CD4-positive, alpha-beta T cell (primary cell): ENCODE measurements at regions not wholly inside any gene's neighbourhood (a gene's known extent, or its start where the extent isn't known, plus 50 kb on each side); places are given as distances from the start of the nearest gene placed in this dataset.

Source experiments
- ATAC-seq: fragments of 200-7000 bp; cut with Tn5 transposase; one replicate; pipeline ENCODE4 v1.10.0; 2022; ENCODE audit warnings: mild to moderate bottlenecking; ENCODE audit not compliant: poor library complexity
- CTCF ChIA-PET: fragments of 350-600 bp; sonication (Branson Sonifier 250); formaldehyde crosslinking; loops from one replicate; lab custom pipeline; 2021; ENCODE audit warnings: antibody characterized with exemption, inconsistent platforms; lab: Charles Lee
- POLR2A ChIA-PET: fragments of 350-600 bp; sonication (Branson Sonifier 250); formaldehyde crosslinking; loops from one replicate; lab custom pipeline; 2021; ENCODE audit warnings: antibody characterized with exemption, inconsistent platforms; lab: Charles Lee
- DNase-seq, 14 experiments: peaks; one replicate each; pipeline ENCODE4 v3.0.0-alpha.2; 2013 to 2020; ENCODE audit warnings: mixed read lengths in 2 of 14
- H3K27ac ChIP-seq, 2 donors: one replicate each; pipeline versions ENCODE4 v1.5.1 to v1.7.0; 2013; ENCODE audit warnings: low read length in 2 of 2, low read depth in 1 of 2, mild to moderate bottlenecking in 1 of 2
- H3K27me3 ChIP-seq, 2 experiments: 1 replicate in 1 of 2; 2 replicates in 1 of 2; pipeline versions ENCODE4 v1.6.1 to v1.7.0; 2013; ENCODE audit warnings: low read length in 2 of 2, control low read depth in 1 of 2, mild to moderate bottlenecking in 1 of 2, moderate library complexity in 1 of 2; ENCODE audit not compliant: insufficient read depth in 2 of 2, control insufficient read depth in 1 of 2
- H3K36me3 ChIP-seq: one replicate; pipeline ENCODE4 v1.6.1; 2013; ENCODE audit warnings: low read length, control low read depth; ENCODE audit not compliant: insufficient read depth
- H3K4me1 ChIP-seq: one replicate; pipeline ENCODE4 v1.6.1; 2013; ENCODE audit warnings: low read length, control low read depth; ENCODE audit not compliant: insufficient read depth
- H3K4me3 ChIP-seq: one replicate; pipeline ENCODE4 v1.5.1; 2013; ENCODE audit warnings: mild to moderate bottlenecking, low read length, moderate library complexity
- H3K9me3 ChIP-seq, 2 experiments: 1 replicate in 1 of 2; 2 replicates in 1 of 2; pipeline versions ENCODE4 v1.6.1 to v1.7.0; 2013; ENCODE audit warnings: low read length in 2 of 2, mild to moderate bottlenecking in 2 of 2, control low read depth in 1 of 2, moderate library complexity in 1 of 2; ENCODE audit not compliant: control insufficient read depth in 1 of 2, insufficient read depth in 1 of 2
- H3K27ac Mint-ChIP-seq: one replicate; pipeline ENCODE4 v1.8.0; 2020; ENCODE audit warnings: mixed read lengths
- H3K27me3 Mint-ChIP-seq: one replicate; pipeline ENCODE4 v1.8.0; 2021; ENCODE audit warnings: mixed read lengths
- H3K36me3 Mint-ChIP-seq: one replicate; pipeline ENCODE4 v1.8.0; 2021; ENCODE audit warnings: low read depth, mixed read lengths
- H3K4me1 Mint-ChIP-seq: one replicate; pipeline ENCODE4 v1.8.0; 2021; ENCODE audit warnings: low read depth, mixed read lengths
- H3K4me3 Mint-ChIP-seq: one replicate; pipeline ENCODE4 v1.8.0; 2020; ENCODE audit warnings: mild to moderate bottlenecking, mixed read lengths
- H3K9me3 Mint-ChIP-seq: one replicate; pipeline ENCODE4 v1.8.0; 2020; ENCODE audit warnings: mixed read lengths
- intact Hi-C, 2 experiments: fragments of 100-400 bp; cut with DNase I in 1 of 2; cut with micrococcal nuclease in 1 of 2; formaldehyde crosslinking; loops; one replicate each; pipeline versions ENCODE4 v1.15.1 to v1.9.0; 2023 to 2025; cut with DNase I, micrococcal nuclease
- TF ChIP-seq, protein P1 (sequence below): fragments of 200-600 bp; IDR thresholded peaks from one replicate; pipeline ENCODE4 v1.8.0; 2022; ENCODE audit warnings: antibody characterized with exemption, mild to moderate bottlenecking

DNA sequence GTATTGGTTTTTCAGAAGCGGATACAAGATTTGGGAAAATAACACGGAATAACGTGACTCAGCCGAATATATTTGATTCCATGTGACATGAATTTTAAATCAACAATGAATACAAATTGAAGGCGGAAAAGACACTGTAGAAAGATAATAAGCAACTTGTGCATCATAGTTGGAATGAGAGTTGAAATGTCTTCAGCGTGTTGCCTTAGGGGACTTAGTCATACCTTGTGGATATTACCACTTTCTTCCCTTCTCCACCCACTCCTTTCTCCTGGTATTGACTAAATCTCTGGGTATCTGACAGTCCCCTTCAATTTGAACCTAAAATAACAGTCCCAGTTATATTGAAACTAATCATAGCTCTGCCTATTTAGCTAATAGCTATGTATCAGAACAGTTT lies 2373.1 kb upstream of the RAG2 start:
- Histone ChIP-seq H3K36me3 (no peaks in the 10 kb centered on the region), H3K4me1 (no peaks in the 10 kb centered on the region), H3K4me3 (no peak overlapping the region), H3K27ac (no peak overlapping the region), H3K9me3 (peaks cover 0 to 10% of the 10 kb centered on the region in 2 experiments), H3K27me3 (no peaks in the 10 kb centered on the region)
- no peak for DNase-seq
- H3K9me3 Mint-ChIP-seq: peaks cover 2% of the 10 kb centered on the region
- no peak for ATAC-seq
- intact Hi-C loops: no loop called here
- H3K4me3 Mint-ChIP-seq: no peak overlapping the region
- no peak overlapping the region for H3K27ac Mint-ChIP-seq
- POLR2A ChIA-PET: no interaction called here
- no peaks in the 10 kb centered on the region for H3K27me3 Mint-ChIP-seq
- no peaks in the 10 kb centered on the region for H3K36me3 Mint-ChIP-seq
- no peaks in the 10 kb centered on the region for H3K4me1 Mint-ChIP-seq
- CTCF ChIA-PET: no interaction called here
- TF ChIP-seq, protein P1, sequence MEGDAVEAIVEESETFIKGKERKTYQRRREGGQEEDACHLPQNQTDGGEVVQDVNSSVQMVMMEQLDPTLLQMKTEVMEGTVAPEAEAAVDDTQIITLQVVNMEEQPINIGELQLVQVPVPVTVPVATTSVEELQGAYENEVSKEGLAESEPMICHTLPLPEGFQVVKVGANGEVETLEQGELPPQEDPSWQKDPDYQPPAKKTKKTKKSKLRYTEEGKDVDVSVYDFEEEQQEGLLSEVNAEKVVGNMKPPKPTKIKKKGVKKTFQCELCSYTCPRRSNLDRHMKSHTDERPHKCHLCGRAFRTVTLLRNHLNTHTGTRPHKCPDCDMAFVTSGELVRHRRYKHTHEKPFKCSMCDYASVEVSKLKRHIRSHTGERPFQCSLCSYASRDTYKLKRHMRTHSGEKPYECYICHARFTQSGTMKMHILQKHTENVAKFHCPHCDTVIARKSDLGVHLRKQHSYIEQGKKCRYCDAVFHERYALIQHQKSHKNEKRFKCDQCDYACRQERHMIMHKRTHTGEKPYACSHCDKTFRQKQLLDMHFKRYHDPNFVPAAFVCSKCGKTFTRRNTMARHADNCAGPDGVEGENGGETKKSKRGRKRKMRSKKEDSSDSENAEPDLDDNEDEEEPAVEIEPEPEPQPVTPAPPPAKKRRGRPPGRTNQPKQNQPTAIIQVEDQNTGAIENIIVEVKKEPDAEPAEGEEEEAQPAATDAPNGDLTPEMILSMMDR: no peak

DNA sequence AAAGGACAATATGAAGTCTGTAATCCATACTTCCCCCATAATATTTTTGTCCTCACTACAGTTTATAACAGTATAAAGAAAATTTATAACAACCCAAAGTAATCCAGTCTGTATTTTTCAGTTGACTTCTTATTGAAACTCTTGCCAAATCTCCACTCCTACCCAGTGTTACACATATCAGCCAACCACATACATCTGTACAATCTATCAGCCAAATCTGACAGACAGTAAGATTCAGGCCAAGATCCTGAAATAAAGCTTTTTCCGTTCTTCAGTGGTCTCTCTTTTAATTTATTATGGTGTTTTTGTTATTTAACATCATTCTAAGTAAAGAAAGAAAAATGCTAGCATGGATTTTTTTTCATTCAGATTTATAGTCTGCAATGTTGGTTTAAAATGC lies 2370.9 kb upstream of the RAG2 start:
- peaks cover 4% of the 10 kb centered on the region for H3K9me3 Mint-ChIP-seq
- H3K36me3 Mint-ChIP-seq: no peaks in the 10 kb centered on the region
- intact Hi-C loops: no loop called here
- H3K27ac ChIP-seq: no peak overlapping the region
- no peak overlapping the region for H3K4me3 Mint-ChIP-seq
- H3K9me3 ChIP-seq: peaks cover 0 to 10% of the 10 kb centered on the region in 2 experiments
- no peak overlapping the region for H3K4me3 ChIP-seq
- no peak overlapping the region for H3K27ac Mint-ChIP-seq
- H3K36me3 ChIP-seq: no peaks in the 10 kb centered on the region
- TF ChIP-seq, protein P1: no peak
- no peaks in the 10 kb centered on the region for H3K27me3 ChIP-seq
- POLR2A ChIA-PET: no interaction called here
- no peaks in the 10 kb centered on the region for H3K4me1 ChIP-seq
- CTCF ChIA-PET: no interaction called here
- no peaks in the 10 kb centered on the region for H3K27me3 Mint-ChIP-seq
- DNase-seq (no peak), ATAC-seq (no peak)
- H3K4me1 Mint-ChIP-seq: no peaks in the 10 kb centered on the region

DNA sequence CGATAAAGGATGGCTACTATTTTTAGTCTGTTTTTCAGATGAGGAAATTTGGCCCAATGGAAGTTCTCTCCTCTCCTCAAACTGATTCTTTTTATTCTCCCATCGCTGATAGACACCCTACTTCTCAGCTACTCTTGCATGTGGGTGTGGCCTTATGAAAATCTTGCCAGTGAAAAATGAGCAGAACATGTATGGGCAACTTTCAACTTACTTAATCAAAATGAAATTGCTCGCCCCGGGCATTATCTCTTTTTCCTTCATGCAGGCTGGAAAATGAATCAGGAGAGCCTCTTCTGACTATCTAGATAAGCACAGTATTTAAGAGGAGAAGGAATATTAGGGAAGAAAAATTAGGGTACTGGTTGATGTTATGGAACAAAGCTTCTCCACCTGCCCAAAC lies 2354.7 kb upstream of the RAG2 start:
- H3K4me3 ChIP-seq: no peak overlapping the region
- intact Hi-C loops: loop anchor here in 1 of 2 experiments (10.0 kb wide), 1 partner anchor 62 kb away; no protein-coding TSS in a partner anchor
- Mint-ChIP-seq H3K9me3 (peaks cover 9% of the 10 kb centered on the region), H3K27me3 (no peaks in the 10 kb centered on the region), H3K4me3 (no peak overlapping the region), H3K36me3 (no peaks in the 10 kb centered on the region), H3K27ac (no peak overlapping the region), H3K4me1 (no peaks in the 10 kb centered on the region)
- DNase-seq: no peak
- no peaks in the 10 kb centered on the region for H3K36me3 ChIP-seq
- H3K4me1 ChIP-seq: no peaks in the 10 kb centered on the region
- ATAC-seq: no peak
- H3K27ac ChIP-seq: no peak overlapping the region
- H3K27me3 ChIP-seq: no peaks in the 10 kb centered on the region
- POLR2A ChIA-PET: no interaction called here
- peaks cover 0 to 3% of the 10 kb centered on the region in 2 experiments for H3K9me3 ChIP-seq
- TF ChIP-seq, protein P1: no peak
- CTCF ChIA-PET: no interaction called here
